ENCODE measurements at regions not wholly inside any gene's neighbourhood (a gene's known extent, or its start where the extent isn't known, plus 50 kb on each side); places are given as distances from the start of the nearest gene placed in this dataset.

DNA sequence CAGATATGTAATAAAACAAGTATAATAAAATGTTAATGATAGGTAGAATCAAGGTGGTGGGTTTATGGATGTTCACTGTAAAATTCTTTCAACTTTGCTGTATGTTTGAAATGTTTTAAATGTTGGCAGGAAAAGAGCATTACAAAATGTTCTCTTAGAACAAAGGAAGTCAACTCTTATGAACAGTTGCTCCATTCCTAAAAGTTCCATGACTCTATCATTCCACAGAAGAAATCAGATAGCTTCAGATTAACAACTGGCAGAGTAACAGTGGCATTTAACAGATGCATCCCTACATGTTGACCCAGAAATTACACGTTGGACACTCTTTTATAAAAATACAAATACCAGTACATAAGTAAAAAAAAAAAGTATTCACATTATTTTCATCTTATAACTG lies 2023.7 kb downstream of the ARAP2 start:
- Histone ChIP-seq H2AFZ (ENCODE audit: low read length) (no peak overlapping the region), H3K27me3 (ENCODE audit: low read length) (no peaks in the 10 kb centered on the region), H4K20me1 (ENCODE audit: low read length) (no peaks in the 10 kb centered on the region), H3K9me2 (replicated peaks; ENCODE audit: low read length) (no peaks in the 10 kb centered on the region), H3K36me3 (ENCODE audit: low read depth, low read length) (no peaks in the 10 kb centered on the region), H3K27ac (ENCODE audit: low read length) (no peak overlapping the region), H3K4me3 (ENCODE audit: low read length) (no peak overlapping the region), H3F3A (ENCODE audit: low read length, unreplicated experiment) (no peaks in the 10 kb centered on the region), H3K9ac (ENCODE audit: low read length) (no peak overlapping the region), H3K9me3 (ENCODE audit: low read length) (no peaks in the 10 kb centered on the region), H3K4me1 (ENCODE audit: insufficient read depth, low read length) (no peaks in the 10 kb centered on the region), H3K79me2 (ENCODE audit: low read length) (no peaks in the 10 kb centered on the region), H3K4me2 (ENCODE audit: low read length) (no peak overlapping the region)
- DNase-seq: no peak
- TF ChIP-seq EZH2 (IDR thresholded peaks at IDR 0.05; ENCODE audit: low read length, unreplicated experiment): no peak
- TF ChIP-seq, protein P1, sequence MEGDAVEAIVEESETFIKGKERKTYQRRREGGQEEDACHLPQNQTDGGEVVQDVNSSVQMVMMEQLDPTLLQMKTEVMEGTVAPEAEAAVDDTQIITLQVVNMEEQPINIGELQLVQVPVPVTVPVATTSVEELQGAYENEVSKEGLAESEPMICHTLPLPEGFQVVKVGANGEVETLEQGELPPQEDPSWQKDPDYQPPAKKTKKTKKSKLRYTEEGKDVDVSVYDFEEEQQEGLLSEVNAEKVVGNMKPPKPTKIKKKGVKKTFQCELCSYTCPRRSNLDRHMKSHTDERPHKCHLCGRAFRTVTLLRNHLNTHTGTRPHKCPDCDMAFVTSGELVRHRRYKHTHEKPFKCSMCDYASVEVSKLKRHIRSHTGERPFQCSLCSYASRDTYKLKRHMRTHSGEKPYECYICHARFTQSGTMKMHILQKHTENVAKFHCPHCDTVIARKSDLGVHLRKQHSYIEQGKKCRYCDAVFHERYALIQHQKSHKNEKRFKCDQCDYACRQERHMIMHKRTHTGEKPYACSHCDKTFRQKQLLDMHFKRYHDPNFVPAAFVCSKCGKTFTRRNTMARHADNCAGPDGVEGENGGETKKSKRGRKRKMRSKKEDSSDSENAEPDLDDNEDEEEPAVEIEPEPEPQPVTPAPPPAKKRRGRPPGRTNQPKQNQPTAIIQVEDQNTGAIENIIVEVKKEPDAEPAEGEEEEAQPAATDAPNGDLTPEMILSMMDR (conservative IDR thresholded peaks at IDR 0.05; ENCODE audit: low read depth, low read length): no peak
- TF ChIP-seq EZH2phosphoT487 (IDR thresholded peaks at IDR 0.05; ENCODE audit: borderline replicate concordance, low read length): no peak
- no peak for ATAC-seq
- ChIA-PET CTCF (no interaction called here), POLR2A (ENCODE audit: unreplicated experiment) (no interaction called here)
- intact Hi-C loops (cut with micrococcal nuclease): no loop called here
- BruUV-seq (replicated peaks): no TSS peak

DNA sequence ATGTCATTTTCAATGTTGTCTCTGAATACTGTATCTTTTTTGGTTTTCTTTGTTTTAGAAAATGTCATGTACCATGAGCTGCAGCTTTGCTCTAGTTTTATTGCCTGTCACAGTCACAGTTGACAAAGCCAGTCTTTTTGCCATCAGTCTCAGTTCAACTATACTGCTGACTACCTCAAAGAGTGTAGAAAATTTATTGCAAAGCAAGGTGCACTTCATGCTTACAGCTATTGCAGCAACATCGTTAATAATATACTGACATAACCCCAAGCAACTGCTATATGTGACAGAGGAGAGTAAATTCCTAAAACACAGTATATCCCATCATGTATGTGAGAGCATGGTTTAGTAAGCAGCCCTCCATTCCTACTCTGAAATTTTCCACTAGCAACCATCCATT lies 2022.3 kb downstream of the ARAP2 start:
- Histone ChIP-seq H3K27ac (ENCODE audit: low read length) (no peak overlapping the region), H2AFZ (ENCODE audit: low read length) (no peak overlapping the region), H3K36me3 (ENCODE audit: low read depth, low read length) (no peaks in the 10 kb centered on the region), H3K4me1 (ENCODE audit: insufficient read depth, low read length) (no peaks in the 10 kb centered on the region), H3K4me3 (ENCODE audit: low read length) (no peak overlapping the region), H3K79me2 (ENCODE audit: low read length) (no peaks in the 10 kb centered on the region), H3K27me3 (ENCODE audit: low read length) (no peaks in the 10 kb centered on the region), H3K9ac (ENCODE audit: low read length) (no peak overlapping the region), H3K9me3 (ENCODE audit: low read length) (no peaks in the 10 kb centered on the region), H3K9me2 (replicated peaks; ENCODE audit: low read length) (no peaks in the 10 kb centered on the region), H4K20me1 (ENCODE audit: low read length) (no peaks in the 10 kb centered on the region), H3K4me2 (ENCODE audit: low read length) (no peak overlapping the region), H3F3A (ENCODE audit: low read length, unreplicated experiment) (no peaks in the 10 kb centered on the region)
- DNase-seq: no peak
- intact Hi-C loops (cut with micrococcal nuclease): no loop called here
- ATAC-seq: no peak
- ChIA-PET CTCF (no interaction called here), POLR2A (ENCODE audit: unreplicated experiment) (no interaction called here)
- no TSS peak for BruUV-seq (replicated peaks)
- TF ChIP-seq EZH2phosphoT487 (IDR thresholded peaks at IDR 0.05; ENCODE audit: borderline replicate concordance, low read length) (no peak), EZH2 (IDR thresholded peaks at IDR 0.05; ENCODE audit: low read length, unreplicated experiment) (no peak)

DNA sequence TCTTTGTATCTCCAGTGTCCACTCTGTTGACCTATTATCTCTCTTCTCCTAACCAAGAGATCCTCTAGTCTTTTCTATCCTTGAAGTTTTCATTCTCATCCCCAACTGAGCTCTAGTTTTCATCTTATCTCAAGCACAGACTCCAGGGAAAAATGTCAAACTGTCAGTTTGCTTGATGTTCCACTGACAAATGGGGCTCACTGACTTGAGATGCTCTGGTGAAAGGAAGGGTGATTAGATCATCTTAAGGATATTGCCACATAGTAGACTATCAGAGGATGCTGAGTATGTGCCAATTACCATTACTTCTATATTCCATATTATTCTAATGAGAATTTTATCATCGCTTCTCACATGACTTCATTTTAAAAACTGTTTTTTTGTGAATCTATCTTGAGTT lies 2008.2 kb downstream of the ARAP2 start:
- intact Hi-C loops (cut with micrococcal nuclease): no loop called here
- CTCF ChIA-PET: no interaction called here
- no peaks in the 10 kb centered on the region for H3K9me2 ChIP-seq (replicated peaks; ENCODE audit: low read length)
- no peak for ATAC-seq
- H3K9ac ChIP-seq (ENCODE audit: low read length): no peak overlapping the region
- H3K79me2 ChIP-seq (ENCODE audit: low read length): no peaks in the 10 kb centered on the region
- no peaks in the 10 kb centered on the region for H3K27me3 ChIP-seq (ENCODE audit: low read length)
- H4K20me1 ChIP-seq (ENCODE audit: low read length): no peaks in the 10 kb centered on the region
- no peak overlapping the region for H3K4me2 ChIP-seq (ENCODE audit: low read length)
- BruUV-seq (replicated peaks): no TSS peak
- TF ChIP-seq EZH2phosphoT487 (IDR thresholded peaks at IDR 0.05; ENCODE audit: borderline replicate concordance, low read length) (no peak), EZH2 (IDR thresholded peaks at IDR 0.05; ENCODE audit: low read length, unreplicated experiment) (no peak)
- TF ChIP-seq, protein P1 (conservative IDR thresholded peaks at IDR 0.05; ENCODE audit: low read depth, low read length): no peak
- H3K9me3 ChIP-seq (ENCODE audit: low read length): no peaks in the 10 kb centered on the region
- POLR2A ChIA-PET (ENCODE audit: unreplicated experiment): no interaction called here
- no peak overlapping the region for H3K4me3 ChIP-seq (ENCODE audit: low read length)
- no peaks in the 10 kb centered on the region for H3K4me1 ChIP-seq (ENCODE audit: insufficient read depth, low read length)
- DNase-seq: no peak
- no peaks in the 10 kb centered on the region for H3K36me3 ChIP-seq (ENCODE audit: low read depth, low read length)
- no peaks in the 10 kb centered on the region for H3F3A ChIP-seq (ENCODE audit: low read length, unreplicated experiment)
- H3K27ac ChIP-seq (ENCODE audit: low read length): no peak overlapping the region
- H2AFZ ChIP-seq (ENCODE audit: low read length): no peak overlapping the region
